HCEC 1CT (cell line): ENCODE measurements at regions not wholly inside any gene's neighbourhood (a gene's known extent, or its start where the extent isn't known, plus 50 kb on each side); places are given as distances from the start of the nearest gene placed in this dataset.
A peak's percentile ranks its signal among the peaks of the same experiment; 100 is the strongest.
"Not testable (repeated sequence)": the region's sequence is repeated elsewhere in the genome, so short reads cannot be mapped to it uniquely, and the experiment has no call there.

Experiments used
- DNase-seq: peaks from one replicate; pipeline ENCODE4 v3.0.0-alpha.2; 2017

- no peak for DNase-seq
Observed at GRCh38 chr4:181830404-181831035, 412.7 kb upstream of the TENM3 start.

- no peak for DNase-seq
Observed at GRCh38 chr4:181834071-181834470, 409.1 kb upstream of the TENM3 start.

- no peak for DNase-seq
Observed at GRCh38 chr4:181835348-181835747, 407.9 kb upstream of the TENM3 start.

- no peak for DNase-seq
Observed at GRCh38 chr4:181838253-181838652, 404.9 kb upstream of the TENM3 start.

- not testable (repeated sequence) for DNase-seq
Observed at GRCh38 chr4:181843797-181844196, 399.4 kb upstream of the TENM3 start.

GRCh38 chr4:181845617-181846016 is 397.6 kb upstream of the TENM3 start:
- DNase-seq = no peak

- DNase-seq = no peak
Observed at GRCh38 chr4:181846934-181847333, 396.3 kb upstream of the TENM3 start.

GRCh38 chr4:181848357-181848756 is 394.8 kb upstream of the TENM3 start:
- no peak for DNase-seq

- DNase-seq = no peak
Observed at GRCh38 chr4:181849472-181849871, 393.7 kb upstream of the TENM3 start.

GRCh38 chr4:181853881-181854511 is 389.2 kb upstream of the TENM3 start:
- DNase-seq = no peak

GRCh38 chr4:181855307-181855706 is 387.9 kb upstream of the TENM3 start:
- no peak for DNase-seq

GRCh38 chr4:181857471-181857870 is 385.7 kb upstream of the TENM3 start:
- not testable (repeated sequence) for DNase-seq

GRCh38 chr4:181858741-181859140 is 384.5 kb upstream of the TENM3 start:
- DNase-seq = no peak

GRCh38 chr4:181859439-181859838 is 383.8 kb upstream of the TENM3 start:
- no peak for DNase-seq

GRCh38 chr4:181860157-181860556 is 383.0 kb upstream of the TENM3 start:
- DNase-seq = no peak

- DNase-seq = no peak
Observed at GRCh38 chr4:181860668-181861067, 382.5 kb upstream of the TENM3 start.

- no peak for DNase-seq
Observed at GRCh38 chr4:181863856-181864255, 379.3 kb upstream of the TENM3 start.

- peak; percentile 65 for DNase-seq
Observed at GRCh38 chr4:181870326-181870725, 372.9 kb upstream of the TENM3 start.

GRCh38 chr4:181874602-181875001 is 368.6 kb upstream of the TENM3 start:
- DNase-seq = no peak

GRCh38 chr4:181877329-181877848 is 365.8 kb upstream of the TENM3 start:
- peak; percentile 40 for DNase-seq

GRCh38 chr4:181890031-181890430 is 353.2 kb upstream of the TENM3 start:
- no peak for DNase-seq

- no peak for DNase-seq
Observed at GRCh38 chr4:181890911-181891310, 352.3 kb upstream of the TENM3 start.

GRCh38 chr4:181896614-181897013 is 346.6 kb upstream of the TENM3 start:
- DNase-seq = no peak

- DNase-seq = peak; percentile 53
Observed at GRCh38 chr4:181897935-181898334, 345.3 kb upstream of the TENM3 start.

GRCh38 chr4:181902404-181902803 is 340.8 kb upstream of the TENM3 start:
- not testable (repeated sequence) for DNase-seq
